ENCODE measurements at regions not wholly inside any gene's neighbourhood (a gene's known extent, or its start where the extent isn't known, plus 50 kb on each side); places are given as distances from the start of the nearest gene placed in this dataset.
A peak's percentile ranks its signal among the peaks of the same experiment; 100 is the strongest.
"Not testable (repeated sequence)": the region's sequence is repeated elsewhere in the genome, so short reads cannot be mapped to it uniquely, and the experiment has no call there.

DNA sequence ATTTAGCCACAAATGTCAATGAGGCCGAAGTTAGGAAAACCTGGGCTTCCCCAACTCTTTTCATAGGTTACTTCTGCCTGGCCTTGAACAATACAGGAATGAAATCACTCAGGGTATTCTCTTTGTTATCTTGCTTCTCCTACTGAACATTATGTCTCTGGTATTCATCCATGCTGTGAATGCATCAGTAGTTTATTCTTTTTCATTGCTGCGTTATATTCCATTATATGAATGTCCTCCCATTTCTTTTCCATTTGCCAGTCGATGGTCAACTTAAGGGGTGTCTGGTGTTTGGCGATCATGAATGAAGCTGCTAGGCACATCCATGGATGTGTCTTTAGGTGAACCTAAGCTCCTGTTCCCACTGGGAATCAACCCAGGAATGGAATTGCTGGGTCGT is 128.3 kb downstream of the CRLF3 start:
- H3K27me3 Mint-ChIP-seq (ENCODE audit: low read depth): peaks cover 7% of the 10 kb centered on the region
- CTCF ChIA-PET: interaction anchor here (0.6 to 1.0 kb wide), 2 partner anchors 46 to 114 kb away, joined by 3 read pairs; no protein-coding TSS in a partner anchor
- intact Hi-C loops (cut with micrococcal nuclease): no loop called here
- no peaks in the 10 kb centered on the region for H3K9me3 Mint-ChIP-seq
- H3K4me3 Mint-ChIP-seq: no peak overlapping the region
- DNase-seq: no peak
- H3K4me1 Mint-ChIP-seq (ENCODE audit: low read depth): peaks cover 10% of the 10 kb centered on the region
- H3K27ac Mint-ChIP-seq: no peak overlapping the region
- no peaks in the 10 kb centered on the region for H3K36me3 Mint-ChIP-seq (ENCODE audit: low read depth)

DNA sequence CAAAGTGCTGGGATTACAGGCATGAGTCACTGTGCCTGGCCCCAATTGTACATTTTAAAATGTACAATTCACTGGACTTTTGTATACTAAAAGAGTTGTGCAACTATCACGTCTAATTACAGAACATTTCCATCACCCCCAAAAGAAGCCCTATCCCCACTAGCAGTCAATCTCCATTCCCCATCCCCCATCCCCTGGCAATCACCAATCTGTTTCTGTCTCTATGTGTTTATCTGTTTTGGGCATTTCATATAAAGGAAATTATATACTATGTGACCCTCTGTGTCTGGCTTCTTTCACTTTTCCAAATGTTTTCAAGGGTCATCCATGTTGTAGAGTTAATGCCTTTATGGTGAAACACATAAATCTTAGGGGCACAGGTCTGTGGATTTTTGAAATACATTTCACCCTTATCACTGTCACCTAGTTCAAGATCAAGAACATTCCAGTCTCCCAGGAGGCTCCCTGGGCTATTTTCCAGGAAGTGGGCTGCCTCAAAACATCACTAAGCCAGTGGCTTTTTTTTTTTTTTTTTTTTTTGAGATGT is 129.2 kb downstream of the CRLF3 start:
- intact Hi-C loops (cut with micrococcal nuclease); H3K36me3 Mint-ChIP-seq (ENCODE audit: low read depth); H3K9me3 Mint-ChIP-seq; H3K27ac Mint-ChIP-seq; CTCF ChIA-PET; H3K4me3 Mint-ChIP-seq; H3K27me3 Mint-ChIP-seq (ENCODE audit: low read depth); H3K4me1 Mint-ChIP-seq (ENCODE audit: low read depth); DNase-seq: not testable (repeated sequence)

GRCh38 chr17:30693772-30694171 is 130.7 kb downstream of the CRLF3 start:
- H3K36me3 Mint-ChIP-seq (ENCODE audit: low read depth); intact Hi-C loops (cut with micrococcal nuclease); H3K4me1 Mint-ChIP-seq (ENCODE audit: low read depth); H3K9me3 Mint-ChIP-seq; H3K27me3 Mint-ChIP-seq (ENCODE audit: low read depth); H3K27ac Mint-ChIP-seq: not testable (repeated sequence)
- peak overlapping the region; percentile 44 for H3K4me3 Mint-ChIP-seq
- DNase-seq: peak; percentile 73
- CTCF ChIA-PET: interaction anchor here (0.6 kb wide), 1 partner anchor 534 kb away, joined by 3 read pairs; no protein-coding TSS in a partner anchor

- H3K9me3 Mint-ChIP-seq; DNase-seq; CTCF ChIA-PET; intact Hi-C loops (cut with micrococcal nuclease); H3K36me3 Mint-ChIP-seq (ENCODE audit: low read depth); H3K27ac Mint-ChIP-seq; H3K4me3 Mint-ChIP-seq: not testable (repeated sequence)
- Mint-ChIP-seq H3K27me3 (ENCODE audit: low read depth) (peaks cover 13% of the 10 kb centered on the region), H3K4me1 (ENCODE audit: low read depth) (peaks cover 14% of the 10 kb centered on the region)
Observed at GRCh38 chr17:30689266-30690000, 135.1 kb downstream of the CRLF3 start.

GRCh38 chr17:30686538-30687479 is 137.7 kb downstream of the CRLF3 start:
- DNase-seq; H3K4me3 Mint-ChIP-seq; intact Hi-C loops (cut with micrococcal nuclease); H3K9me3 Mint-ChIP-seq; CTCF ChIA-PET; H3K27me3 Mint-ChIP-seq (ENCODE audit: low read depth); H3K36me3 Mint-ChIP-seq (ENCODE audit: low read depth); H3K27ac Mint-ChIP-seq; H3K4me1 Mint-ChIP-seq (ENCODE audit: low read depth): not testable (repeated sequence)

GRCh38 chr17:30682280-30682679 is 142.2 kb downstream of the CRLF3 start:
- CTCF ChIA-PET; H3K9me3 Mint-ChIP-seq; H3K27ac Mint-ChIP-seq; H3K27me3 Mint-ChIP-seq (ENCODE audit: low read depth); H3K4me1 Mint-ChIP-seq (ENCODE audit: low read depth); H3K36me3 Mint-ChIP-seq (ENCODE audit: low read depth); intact Hi-C loops (cut with micrococcal nuclease); H3K4me3 Mint-ChIP-seq; DNase-seq: not testable (repeated sequence)

DNA sequence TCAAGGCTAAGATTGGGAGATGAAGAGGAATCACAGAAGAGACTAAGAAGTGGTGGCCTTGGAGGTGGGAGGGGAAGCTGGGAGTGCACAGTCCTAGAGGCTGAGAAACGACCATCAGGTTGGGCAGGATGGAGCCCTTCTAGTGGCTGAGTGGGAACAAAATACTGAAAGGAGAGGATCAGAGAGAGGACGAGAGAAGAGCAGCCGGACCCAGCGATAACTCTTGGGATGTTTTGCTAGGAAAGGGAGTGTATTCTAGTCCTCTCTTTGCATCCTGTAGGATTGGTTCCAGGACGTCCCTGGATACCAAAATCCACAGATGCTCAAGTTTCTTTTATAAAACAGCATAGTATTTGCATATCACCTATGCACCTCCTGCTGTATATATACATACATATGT is 143.8 kb downstream of the CRLF3 start:
- H3K9me3 Mint-ChIP-seq; DNase-seq; H3K4me3 Mint-ChIP-seq; intact Hi-C loops (cut with micrococcal nuclease); H3K36me3 Mint-ChIP-seq (ENCODE audit: low read depth); H3K4me1 Mint-ChIP-seq (ENCODE audit: low read depth); H3K27ac Mint-ChIP-seq; H3K27me3 Mint-ChIP-seq (ENCODE audit: low read depth): not testable (repeated sequence)
- CTCF ChIA-PET: interaction anchor here (0.7 kb wide), 2 partner anchors 202 to 387 kb away, joined by 4 to 5 read pairs; no protein-coding TSS in a partner anchor

- Mint-ChIP-seq H3K9me3 (peaks cover 8% of the 10 kb centered on the region), H3K27me3 (ENCODE audit: low read depth) (no peaks in the 10 kb centered on the region), H3K27ac (no peak overlapping the region), H3K4me1 (ENCODE audit: low read depth) (no peaks in the 10 kb centered on the region), H3K4me3 (no peak overlapping the region), H3K36me3 (ENCODE audit: low read depth) (peaks cover 5% of the 10 kb centered on the region)
- no peak for DNase-seq
- CTCF ChIA-PET: interaction anchor here (0.5 kb wide), 1 partner anchor 85 kb away, joined by 3 read pairs; no protein-coding TSS in a partner anchor
- intact Hi-C loops (cut with micrococcal nuclease): no loop called here
Observed at GRCh38 chr17:30677550-30678249, 146.8 kb downstream of the CRLF3 start.

- CTCF ChIA-PET; DNase-seq; H3K36me3 Mint-ChIP-seq (ENCODE audit: low read depth); H3K4me3 Mint-ChIP-seq; intact Hi-C loops (cut with micrococcal nuclease); H3K27me3 Mint-ChIP-seq (ENCODE audit: low read depth); H3K4me1 Mint-ChIP-seq (ENCODE audit: low read depth); H3K9me3 Mint-ChIP-seq; H3K27ac Mint-ChIP-seq: not testable (repeated sequence)
Observed at GRCh38 chr17:30675777-30676492, 148.6 kb downstream of the CRLF3 start.

DNA sequence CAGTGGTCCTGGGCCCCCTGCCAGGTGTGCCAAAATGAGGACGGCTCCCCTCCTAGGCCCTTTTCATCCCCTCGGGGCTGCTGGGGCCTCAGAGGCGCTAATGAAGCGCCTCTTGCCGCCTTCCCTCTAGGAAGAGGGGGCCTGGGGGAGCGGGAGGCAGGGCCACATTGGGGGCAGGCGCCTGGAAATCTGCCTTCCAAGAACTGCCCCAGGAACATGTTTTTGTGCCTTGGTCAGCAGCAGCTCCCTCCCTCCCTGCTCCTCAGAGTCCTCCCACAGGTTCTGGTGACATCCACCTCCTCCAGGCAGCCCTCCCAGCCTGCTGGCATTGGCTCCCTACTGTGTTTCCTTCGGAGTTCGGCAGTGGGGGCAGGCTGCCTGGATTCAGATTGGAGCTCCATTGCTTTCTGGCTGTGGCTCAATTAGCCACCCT is 155.3 kb downstream of the CRLF3 start:
- intact Hi-C loops (cut with micrococcal nuclease); DNase-seq; H3K36me3 Mint-ChIP-seq (ENCODE audit: low read depth); H3K9me3 Mint-ChIP-seq; CTCF ChIA-PET; H3K27me3 Mint-ChIP-seq (ENCODE audit: low read depth); H3K27ac Mint-ChIP-seq; H3K4me1 Mint-ChIP-seq (ENCODE audit: low read depth); H3K4me3 Mint-ChIP-seq: not testable (repeated sequence)

DNA sequence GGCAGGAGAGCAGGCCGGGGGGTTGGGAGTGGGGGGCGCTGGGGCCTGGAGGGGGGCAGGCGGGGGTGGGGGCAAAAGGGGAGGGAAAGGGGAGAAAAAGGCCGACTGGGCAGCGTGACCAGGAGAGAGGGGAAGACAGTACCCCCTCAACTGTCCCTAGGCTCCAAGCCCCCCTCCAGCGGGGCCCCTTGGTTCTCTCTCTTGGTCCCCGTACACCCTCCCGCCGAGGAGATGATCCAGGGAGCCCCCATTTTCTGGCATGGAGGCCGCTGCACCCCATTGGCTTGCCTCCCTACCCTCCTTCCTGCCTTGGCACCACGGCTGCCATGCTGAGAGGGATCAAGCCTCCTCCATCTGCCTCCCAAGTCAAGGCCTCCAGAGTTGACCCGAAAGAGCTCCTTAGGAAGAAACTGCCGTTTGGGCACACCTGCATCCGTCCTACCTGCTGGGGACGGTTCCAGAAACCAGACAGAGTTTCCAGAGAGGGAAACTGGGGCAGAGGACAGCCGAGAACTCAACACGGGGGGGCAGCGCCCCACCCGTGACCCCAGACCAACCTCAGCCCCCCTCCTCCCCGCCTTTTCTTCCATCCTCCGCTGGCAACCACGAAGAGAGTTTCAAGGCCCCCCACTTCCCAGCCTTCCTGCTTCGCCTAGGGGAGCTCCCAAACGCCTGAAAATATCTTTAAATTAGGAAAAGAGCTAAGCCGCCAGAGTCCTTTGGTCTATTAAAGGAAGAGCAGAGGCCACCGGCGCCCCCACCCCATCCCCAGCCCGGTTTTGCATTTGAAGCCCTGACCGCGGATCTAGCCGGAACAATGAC is 155.9 kb downstream of the CRLF3 start:
- H3K36me3 Mint-ChIP-seq (ENCODE audit: low read depth); H3K9me3 Mint-ChIP-seq; H3K4me1 Mint-ChIP-seq (ENCODE audit: low read depth); DNase-seq; H3K27ac Mint-ChIP-seq; CTCF ChIA-PET; H3K27me3 Mint-ChIP-seq (ENCODE audit: low read depth); intact Hi-C loops (cut with micrococcal nuclease): not testable (repeated sequence)
- peak overlapping the region; percentile 24 for H3K4me3 Mint-ChIP-seq
